Adrenal gland (tissue), 5 donors: ENCODE measurements at regions not wholly inside any gene's neighbourhood (a gene's known extent, or its start where the extent isn't known, plus 50 kb on each side); places are given as distances from the start of the nearest gene placed in this dataset.

ENCODE experiments used
- CTCF ChIP-seq, 6 experiments: fragments of 450-650 bp in 4 of 6; fragments of 200-600 bp in 2 of 6; sonication (generic) in 1 of 6; IDR thresholded peaks; 1 replicate in 5 of 6; 2 replicates in 1 of 6; pipeline versions ENCODE4 v1.5.1 to v1.8.0; 2016 to 2021; ENCODE audit warnings: antibody characterized with exemption in 6 of 6, mild to moderate bottlenecking in 2 of 6, moderate library complexity in 1 of 6
- POLR2A ChIP-seq, 2 donors: fragments of 450-650 bp; IDR thresholded peaks; one replicate each; pipeline ENCODE4 v1.6.1; 2017; ENCODE audit warnings: antibody characterized with exemption in 2 of 2, mild to moderate bottlenecking in 2 of 2, moderate library complexity in 1 of 2
- donor health status: DM: no; HTN: no; CAD: no.

GRCh38 chr13:109671919-109672318, 114.5 kb downstream of the IRS2 start:
- TF ChIP-seq CTCF (IDR thresholded peaks at IDR 0.05) (no peak), POLR2A (IDR thresholded peaks at IDR 0.05) (no peak)
